Left ventricle myocardium inferior (tissue), 1 donor: ENCODE measurements at regions not wholly inside any gene's neighbourhood (a gene's known extent, or its start where the extent isn't known, plus 50 kb on each side); places are given as distances from the start of the nearest gene placed in this dataset.

Experiments
- DNase-seq: peaks from one replicate; pipeline ENCODE4 v3.0.0-alpha.2; 2020
- H3K27ac ChIP-seq: fragments of 200-600 bp; replicated peaks from 2 replicates; pipeline ENCODE4 v1.8.0; 2021
- H3K27me3 ChIP-seq: fragments of 200-600 bp; 2 replicates; pipeline ENCODE4 v1.8.0; 2021; ENCODE audit warnings: low read depth
- H3K36me3 ChIP-seq: fragments of 200-600 bp; 2 replicates; pipeline ENCODE4 v1.8.0; 2021
- H3K4me1 ChIP-seq: fragments of 200-600 bp; 2 replicates; pipeline ENCODE4 v1.8.0; 2021
- H3K4me3 ChIP-seq: fragments of 200-600 bp; 2 replicates; pipeline ENCODE4 v1.8.0; 2021; ENCODE audit warnings: mild to moderate bottlenecking, moderate library complexity
- H3K9me3 ChIP-seq: fragments of 200-600 bp; replicated peaks from 2 replicates; pipeline ENCODE4 v1.8.0; 2021
- intact Hi-C: fragments of 100-400 bp; cut with micrococcal nuclease; formaldehyde crosslinking; loops from one replicate; pipeline ENCODE4 v1.11.0; 2022
- TF ChIP-seq, protein P1 (sequence below): fragments of 200-600 bp; IDR thresholded peaks from 2 replicates; pipeline ENCODE4 v1.8.0; 2021; ENCODE audit warnings: antibody characterized with exemption, mild to moderate bottlenecking, borderline replicate concordance
- donor health status: DM: no; HTN: yes; CAD: no; lungs with severe emphysema.

DNA sequence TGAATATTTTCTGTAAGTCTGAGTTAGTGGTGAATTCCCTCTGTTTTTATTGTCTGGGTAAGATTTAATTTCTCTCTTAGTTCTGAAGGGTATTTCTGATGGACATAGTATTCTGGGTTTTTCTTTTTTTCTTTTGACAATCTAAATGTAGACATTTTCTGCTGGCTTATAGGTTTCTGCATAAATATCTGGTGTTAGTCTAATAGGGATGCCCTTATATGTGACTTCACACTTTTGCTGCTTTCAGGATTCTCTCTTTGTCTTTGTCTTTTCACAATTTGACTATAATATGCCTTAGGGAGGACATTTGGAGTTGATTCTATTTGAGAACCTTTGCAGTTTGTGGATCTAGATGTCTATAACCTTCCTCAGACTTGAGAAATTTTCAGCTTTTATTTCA is 667.2 kb downstream of the EPHA7 start:
- no peak for DNase-seq
- Histone ChIP-seq H3K4me3 (no peak overlapping the region), H3K4me1 (no peaks in the 10 kb centered on the region), H3K27ac (no peak overlapping the region), H3K9me3 (peaks cover 32% of the 10 kb centered on the region), H3K27me3 (no peaks in the 10 kb centered on the region), H3K36me3 (no peaks in the 10 kb centered on the region)
- TF ChIP-seq, protein P1, sequence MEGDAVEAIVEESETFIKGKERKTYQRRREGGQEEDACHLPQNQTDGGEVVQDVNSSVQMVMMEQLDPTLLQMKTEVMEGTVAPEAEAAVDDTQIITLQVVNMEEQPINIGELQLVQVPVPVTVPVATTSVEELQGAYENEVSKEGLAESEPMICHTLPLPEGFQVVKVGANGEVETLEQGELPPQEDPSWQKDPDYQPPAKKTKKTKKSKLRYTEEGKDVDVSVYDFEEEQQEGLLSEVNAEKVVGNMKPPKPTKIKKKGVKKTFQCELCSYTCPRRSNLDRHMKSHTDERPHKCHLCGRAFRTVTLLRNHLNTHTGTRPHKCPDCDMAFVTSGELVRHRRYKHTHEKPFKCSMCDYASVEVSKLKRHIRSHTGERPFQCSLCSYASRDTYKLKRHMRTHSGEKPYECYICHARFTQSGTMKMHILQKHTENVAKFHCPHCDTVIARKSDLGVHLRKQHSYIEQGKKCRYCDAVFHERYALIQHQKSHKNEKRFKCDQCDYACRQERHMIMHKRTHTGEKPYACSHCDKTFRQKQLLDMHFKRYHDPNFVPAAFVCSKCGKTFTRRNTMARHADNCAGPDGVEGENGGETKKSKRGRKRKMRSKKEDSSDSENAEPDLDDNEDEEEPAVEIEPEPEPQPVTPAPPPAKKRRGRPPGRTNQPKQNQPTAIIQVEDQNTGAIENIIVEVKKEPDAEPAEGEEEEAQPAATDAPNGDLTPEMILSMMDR = no peak
- intact Hi-C loops = no loop called here

DNA sequence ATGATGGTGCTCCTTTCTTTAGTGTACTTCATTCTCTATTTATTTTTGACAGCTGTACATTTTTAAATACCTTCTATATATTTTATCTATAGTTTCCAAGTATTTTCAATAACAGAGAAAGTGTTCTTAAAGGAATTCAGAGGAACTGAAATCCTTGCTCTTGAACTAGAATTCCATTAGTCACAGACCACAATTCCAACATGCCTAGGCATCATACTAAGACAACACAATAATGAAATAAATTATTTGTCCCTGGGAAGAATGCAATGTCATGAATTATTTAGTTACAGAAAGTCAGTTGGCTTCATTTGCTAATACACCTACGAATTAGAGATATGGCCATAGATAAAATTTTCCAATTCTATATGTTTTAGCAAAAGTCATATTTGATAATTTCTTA is 671.2 kb downstream of the EPHA7 start:
- Histone ChIP-seq H3K4me1 (no peaks in the 10 kb centered on the region), H3K27ac (no peak overlapping the region), H3K9me3 (peaks cover 24% of the 10 kb centered on the region), H3K4me3 (no peak overlapping the region), H3K27me3 (no peaks in the 10 kb centered on the region), H3K36me3 (no peaks in the 10 kb centered on the region)
- intact Hi-C loops = no loop called here
- no peak for DNase-seq
- TF ChIP-seq, protein P1 = no peak

DNA sequence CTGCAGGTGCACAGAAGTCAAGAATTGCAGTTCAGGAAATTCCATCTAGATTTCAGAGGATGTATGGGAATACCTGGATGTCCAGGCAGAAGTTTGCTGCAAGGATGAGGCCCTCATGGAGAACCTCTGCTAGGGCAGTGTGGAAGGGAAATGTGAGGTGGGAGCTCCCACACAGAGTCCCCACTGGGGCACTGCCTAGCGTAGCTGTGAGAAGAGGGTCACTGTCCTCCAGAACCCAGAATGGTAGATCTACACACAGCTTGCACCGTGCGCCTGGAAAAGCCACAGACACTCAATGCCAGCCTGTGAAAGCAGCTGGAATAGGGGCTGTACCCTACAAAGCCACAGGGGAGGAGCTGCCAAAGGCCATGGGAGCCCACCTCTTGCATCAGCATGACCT is 681.4 kb downstream of the EPHA7 start:
- Histone ChIP-seq H3K4me3 (no peak overlapping the region), H3K27ac (no peak overlapping the region), H3K4me1 (no peaks in the 10 kb centered on the region), H3K27me3 (no peaks in the 10 kb centered on the region), H3K9me3 (peaks cover 5% of the 10 kb centered on the region), H3K36me3 (no peaks in the 10 kb centered on the region)
- intact Hi-C loops = no loop called here
- DNase-seq = no peak
- TF ChIP-seq, protein P1 = no peak

DNA sequence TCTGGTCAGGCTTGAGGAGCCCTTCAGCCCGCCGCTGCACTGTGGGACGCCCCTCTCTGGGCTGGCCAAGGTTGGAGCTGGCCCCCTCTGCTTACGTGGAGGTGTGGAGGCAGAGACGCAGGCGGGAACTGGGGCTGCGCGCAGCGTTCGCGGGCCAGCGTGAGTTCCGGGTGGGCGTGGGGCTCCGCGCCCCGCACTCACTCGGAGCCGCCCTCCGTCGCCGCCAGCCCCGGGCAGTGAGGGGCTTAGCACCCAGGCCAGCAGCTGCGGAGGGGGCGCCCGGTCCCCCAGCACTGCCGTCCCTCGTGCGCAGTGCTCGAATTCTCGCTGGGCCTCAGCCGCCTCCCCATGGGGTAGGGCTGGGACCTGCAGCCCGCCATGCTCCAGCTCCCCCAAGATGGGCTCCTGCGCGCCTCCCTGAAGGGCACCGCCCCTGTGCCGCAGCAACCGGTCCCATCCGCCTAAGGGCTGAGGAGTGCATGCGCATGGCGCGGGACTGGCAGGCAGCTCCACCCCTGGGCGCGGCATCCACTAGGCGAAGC is 695.9 kb downstream of the EPHA7 start:
- no peak for DNase-seq

DNA sequence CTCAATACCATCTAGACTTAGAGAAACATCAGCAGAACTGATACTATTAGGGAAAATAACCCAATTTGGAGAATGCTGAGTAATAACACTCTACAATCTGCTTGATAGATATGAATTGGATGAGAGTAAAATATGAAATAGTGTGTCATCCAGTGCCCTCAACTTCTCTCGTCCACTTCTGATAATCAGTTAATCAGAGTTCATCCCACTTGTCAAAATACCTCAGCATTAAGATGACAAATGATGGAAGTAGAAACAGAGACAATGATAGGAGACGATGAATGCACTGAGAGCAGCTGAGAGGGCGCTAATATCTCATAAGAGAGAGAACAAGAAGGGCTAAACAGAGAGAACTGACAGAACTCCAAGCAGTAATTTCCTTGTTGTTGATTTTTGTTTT is 699.6 kb downstream of the EPHA7 start:
- no peak overlapping the region for H3K27ac ChIP-seq
- TF ChIP-seq, protein P1 = no peak
- intact Hi-C loops = no loop called here
- DNase-seq = no peak
- H3K9me3 ChIP-seq = peaks cover 22% of the 10 kb centered on the region
- no peaks in the 10 kb centered on the region for H3K4me1 ChIP-seq
- no peaks in the 10 kb centered on the region for H3K27me3 ChIP-seq
- H3K4me3 ChIP-seq = no peak overlapping the region
- no peaks in the 10 kb centered on the region for H3K36me3 ChIP-seq

More for the DNA sequence above, 695.9 kb downstream of the EPHA7 start:
- H3K4me3 ChIP-seq = no peak overlapping the region
- H3K27ac ChIP-seq = no peak overlapping the region
- no peaks in the 10 kb centered on the region for H3K27me3 ChIP-seq
- intact Hi-C loops = no loop called here
- H3K36me3 ChIP-seq = no peaks in the 10 kb centered on the region
- peaks cover 22% of the 10 kb centered on the region for H3K9me3 ChIP-seq
- TF ChIP-seq, protein P1 = no peak
- no peaks in the 10 kb centered on the region for H3K4me1 ChIP-seq
